ENCODE measurements at regions not wholly inside any gene's neighbourhood (a gene's known extent, or its start where the extent isn't known, plus 50 kb on each side); places are given as distances from the start of the nearest gene placed in this dataset.

DNA sequence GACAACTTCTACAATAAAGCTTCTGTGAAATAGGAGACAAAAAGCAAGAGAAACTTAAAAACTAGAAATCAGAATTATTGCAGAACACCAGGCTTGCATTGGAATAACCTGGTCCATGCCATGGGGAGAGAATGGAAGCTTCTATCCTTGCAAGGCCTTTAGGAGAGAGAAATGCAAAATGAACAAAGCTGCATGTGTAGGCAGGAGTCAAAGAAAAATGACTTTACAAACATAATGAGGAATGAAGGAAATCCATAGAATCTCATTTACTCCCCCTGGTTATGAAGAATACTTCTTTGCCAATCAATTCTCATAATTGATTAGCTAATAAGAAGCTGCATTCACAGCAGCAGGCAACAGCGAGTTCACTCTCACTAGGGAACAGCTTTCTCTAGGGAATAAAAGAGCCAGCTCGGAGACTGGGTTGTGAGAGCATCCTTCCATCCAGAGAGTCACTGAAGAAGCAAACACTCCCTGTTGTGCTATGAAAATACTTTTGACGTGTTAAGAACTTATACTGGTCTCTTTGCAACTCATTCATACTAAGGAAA, 235.9 kb upstream of the LRATD1 start:
- TF ChIP-seq, protein P1, sequence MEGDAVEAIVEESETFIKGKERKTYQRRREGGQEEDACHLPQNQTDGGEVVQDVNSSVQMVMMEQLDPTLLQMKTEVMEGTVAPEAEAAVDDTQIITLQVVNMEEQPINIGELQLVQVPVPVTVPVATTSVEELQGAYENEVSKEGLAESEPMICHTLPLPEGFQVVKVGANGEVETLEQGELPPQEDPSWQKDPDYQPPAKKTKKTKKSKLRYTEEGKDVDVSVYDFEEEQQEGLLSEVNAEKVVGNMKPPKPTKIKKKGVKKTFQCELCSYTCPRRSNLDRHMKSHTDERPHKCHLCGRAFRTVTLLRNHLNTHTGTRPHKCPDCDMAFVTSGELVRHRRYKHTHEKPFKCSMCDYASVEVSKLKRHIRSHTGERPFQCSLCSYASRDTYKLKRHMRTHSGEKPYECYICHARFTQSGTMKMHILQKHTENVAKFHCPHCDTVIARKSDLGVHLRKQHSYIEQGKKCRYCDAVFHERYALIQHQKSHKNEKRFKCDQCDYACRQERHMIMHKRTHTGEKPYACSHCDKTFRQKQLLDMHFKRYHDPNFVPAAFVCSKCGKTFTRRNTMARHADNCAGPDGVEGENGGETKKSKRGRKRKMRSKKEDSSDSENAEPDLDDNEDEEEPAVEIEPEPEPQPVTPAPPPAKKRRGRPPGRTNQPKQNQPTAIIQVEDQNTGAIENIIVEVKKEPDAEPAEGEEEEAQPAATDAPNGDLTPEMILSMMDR (IDR thresholded peaks at IDR 0.05; ENCODE audit: borderline replicate concordance, extremely low read depth, low read length, poor library complexity, severe bottlenecking), result no peak
- TF ChIP-seq EZH2 (IDR thresholded peaks at IDR 0.05; ENCODE audit: borderline replicate concordance, low read depth, low read length, severe bottlenecking), result no peak
